H1 (cell line): ENCODE measurements at regions not wholly inside any gene's neighbourhood (a gene's known extent, or its start where the extent isn't known, plus 50 kb on each side); places are given as distances from the start of the nearest gene placed in this dataset.

Experiments
- ATF3 ChIP-seq: IDR thresholded peaks from 2 replicates; pipeline ENCODE4 v1.6.1; 2011; ENCODE audit warnings: low read depth, mild to moderate bottlenecking, low read length; ENCODE audit not compliant: insufficient read depth
- BCL11A ChIP-seq, 2 experiments: IDR thresholded peaks; one replicate each; pipeline ENCODE4 v1.6.1; 2011; ENCODE audit warnings: low read depth in 2 of 2, low read length in 2 of 2, mild to moderate bottlenecking in 2 of 2
- CBX5 ChIP-seq: fragments of 300-800, 300-1000 bp; sonication (generic); IDR thresholded peaks from 2 replicates; pipeline ENCODE4 v1.7.1; 2016; ENCODE audit warnings: antibody characterized with exemption, low read length, low read depth
- CTCF ChIP-seq, 3 experiments: IDR thresholded peaks; 1 replicate in 2 of 3; 2 replicates in 1 of 3; pipeline versions ENCODE4 v1.5.1 to v1.6.1; 2011; ENCODE audit warnings: low read length in 3 of 3, mild to moderate bottlenecking in 3 of 3, inconsistent platforms in 2 of 3, low read depth in 1 of 3, moderate library complexity in 1 of 3; ENCODE audit not compliant: insufficient read depth in 1 of 3; ENCODE audit errors: control extremely low read depth in 1 of 3
- EZH2 ChIP-seq: fragments of 200-600 bp; sonication (generic); IDR thresholded peaks from 2 replicates; pipeline ENCODE4 v1.7.1; 2012; ENCODE audit warnings: low read depth, mild to moderate bottlenecking, moderate library complexity, low read length, inconsistent platforms; ENCODE audit not compliant: severe bottlenecking
- HDAC2 ChIP-seq, 2 experiments: fragments of 300-600 bp in 1 of 2; sonication (generic) in 1 of 2; IDR thresholded peaks; 2 replicates each; pipeline ENCODE4 v1.6.1; 2011 to 2012; ENCODE audit warnings: low read depth in 2 of 2, low read length in 2 of 2, mild to moderate bottlenecking in 2 of 2, moderate library complexity in 2 of 2, borderline replicate concordance in 1 of 2, inconsistent platforms in 1 of 2
- JUN ChIP-seq: IDR thresholded peaks from 2 replicates; pipeline ENCODE4 v1.6.1; 2011; ENCODE audit warnings: low read depth, mild to moderate bottlenecking, improper control_type of control experiment, low read length
- POLR2A ChIP-seq, 2 experiments: IDR thresholded peaks; 1 replicate in 1 of 2; 2 replicates in 1 of 2; pipeline ENCODE4 v1.6.1; 2011; ENCODE audit warnings: low read depth in 2 of 2, low read length in 2 of 2, mild to moderate bottlenecking in 2 of 2; ENCODE audit errors: control extremely low read depth in 1 of 2
- POLR2AphosphoS5 ChIP-seq: IDR thresholded peaks from 2 replicates; pipeline ENCODE4 v1.6.1; 2011; ENCODE audit warnings: low read depth, low read length
- RFX5 ChIP-seq: IDR thresholded peaks from 2 replicates; pipeline ENCODE4 v1.6.1; 2011; ENCODE audit warnings: low read depth, low read length, improper control_type of control experiment, borderline replicate concordance

- TF ChIP-seq POLR2AphosphoS5 (no peak), CTCF (IDR thresholded peaks at IDR 0.05; ENCODE audit: control extremely low read depth in 1 of 3, insufficient read depth in 1 of 3, low read depth in 1 of 3, low read length in 3 of 3) (no peak), ATF3 (no peak), RFX5 (no peak), EZH2 (no peak), JUN (no peak), POLR2A (IDR thresholded peaks at IDR 0.05; ENCODE audit: control extremely low read depth in 1 of 2, low read depth in 2 of 2, low read length in 2 of 2) (no peak), CBX5 (no peak), BCL11A (IDR thresholded peaks at IDR 0.05; ENCODE audit: low read depth in 2 of 2, low read length in 2 of 2) (no peak), HDAC2 (IDR thresholded peaks at IDR 0.05; ENCODE audit: borderline replicate concordance in 1 of 2, low read depth in 2 of 2, low read length in 2 of 2) (no peak)
These were observed 322.0 kb upstream of the NT5C1B start for GRCh38 chr2:18911416-18911815.
